Pancreas (tissue), 10 donors: ENCODE measurements at regions not wholly inside any gene's neighbourhood (a gene's known extent, or its start where the extent isn't known, plus 50 kb on each side); places are given as distances from the start of the nearest gene placed in this dataset.

Experiments
- ATAC-seq, 4 donors: fragments of 200-7000 bp; cut with Tn5 transposase; one replicate each; pipeline versions ENCODE4 v1.8.0 to v1.9.1; 2020; ENCODE audit warnings: mild to moderate bottlenecking in 4 of 4, moderate library complexity in 4 of 4
- DNase-seq, 6 donors: peaks; one replicate each; pipeline ENCODE4 v3.0.0-alpha.2; 2020
- FAIRE-seq: peaks from 2 replicates; lab custom pipeline; 2012; peaks lifted over from hg19 to GRCh38; lab: Jason Lieb, UNC
- H3K27ac ChIP-seq, 4 donors: fragments of 200-600 bp; sonication (generic); 1 replicate in 3 of 4; 2 replicates in 1 of 4; pipeline versions ENCODE4 v1.5.0 to v1.8.0; 2020
- H3K27me3 ChIP-seq, 4 donors: fragments of 200-600 bp; one replicate each; pipeline ENCODE4 v1.8.0; 2021
- H3K36me3 ChIP-seq, 3 donors: fragments of 200-600 bp; sonication (generic) in 1 of 3; one replicate each; pipeline versions ENCODE4 v1.5.0 to v1.8.0; 2020 to 2021
- H3K4me1 ChIP-seq, 3 donors: fragments of 200-600 bp; one replicate each; pipeline ENCODE4 v1.8.0; 2021
- H3K4me3 ChIP-seq, 4 donors: fragments of 200-600 bp; sonication (generic) in 2 of 4; one replicate each; pipeline versions ENCODE4 v1.5.0 to v1.8.0; 2020 to 2021
- H3K9me3 ChIP-seq, 4 donors: fragments of 200-600 bp; one replicate each; pipeline ENCODE4 v1.8.0; 2021
- CTCF ChIP-seq, 4 donors: fragments of 200-600 bp; sonication (generic) in 3 of 4; IDR thresholded peaks; one replicate each; pipeline versions ENCODE4 v1.5.0 to v1.8.0; 2021; ENCODE audit warnings: antibody characterized with exemption in 4 of 4
- WGBS, 2 donors: extraction: QIAGEN DNeasy Blood & Tissue Kit; methylation state at CpG; one replicate each; pipeline ENCODE4 v1.1.7; 2013; 5-methylcytosine and 5-hydroxymethylcytosine counted together
- intact Hi-C, 3 donors: fragments of 100-400 bp; cut with DNase I; formaldehyde crosslinking; loops; one replicate each; pipeline versions ENCODE4 v1.11.1 to v1.14.2; 2022
- donor health status: healthy with polysubstance abuse.
- donor health status: DM: no; HTN: no; CAD: no; lungs with moderate emphysema.
- donor health status: DM: no; HTN: no; CAD: no.
- donor health status: control.
- donor health status: control.
- donor health status: Bipolar disorder and iron deficiency.
- donor health status: DM: yes; HTN: yes; CAD: no.
- donor health status: DM: no; HTN: no; CAD: no.
- donor health status: DM: no; HTN: no; CAD: no.
- donor health status: DM: yes; HTN: yes; CAD: no.

DNA sequence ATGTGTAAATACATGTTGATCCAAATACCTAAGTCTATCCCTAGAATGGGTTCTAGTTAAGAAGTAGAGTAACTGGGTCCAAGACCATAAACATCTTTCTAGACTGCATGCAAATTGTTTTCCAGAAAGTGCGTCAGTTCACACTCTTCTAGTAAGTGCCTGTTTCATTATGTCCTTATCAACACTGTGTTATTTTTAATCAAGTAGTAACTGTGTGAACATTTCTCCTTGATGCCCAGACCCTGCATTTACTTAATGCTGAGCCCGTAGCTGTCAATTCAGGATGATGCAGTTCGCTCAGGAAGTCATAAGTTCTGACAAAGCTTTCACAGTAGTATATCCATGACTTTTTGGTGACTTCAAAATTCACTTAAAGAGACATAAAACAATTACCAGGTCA, 374.8 kb downstream of the OTUD1 start:
- DNase-seq (no peak), ATAC-seq (no peak), FAIRE-seq (no peak)
- Histone ChIP-seq H3K27me3 (no peaks in the 10 kb centered on the region), H3K9me3 (no peaks in the 10 kb centered on the region), H3K27ac (no peak overlapping the region), H3K4me3 (no peak overlapping the region), H3K36me3 (no peaks in the 10 kb centered on the region), H3K4me1 (no peaks in the 10 kb centered on the region)
- no peak for TF ChIP-seq CTCF (IDR thresholded peaks at IDR 0.05)
- 82 to 89% methylated on average over 3 of the region's 3 CpGs for WGBS, 2 donors
- intact Hi-C loops: no loop called here

- no peak for TF ChIP-seq CTCF (IDR thresholded peaks at IDR 0.05)
- Histone ChIP-seq H3K27ac (no peak overlapping the region), H3K4me1 (no peaks in the 10 kb centered on the region), H3K27me3 (no peaks in the 10 kb centered on the region), H3K4me3 (no peak overlapping the region), H3K36me3 (no peaks in the 10 kb centered on the region), H3K9me3 (no peaks in the 10 kb centered on the region)
- no peak for DNase-seq
- 73 to 80% methylated on average over 3 of the region's 3 CpGs for WGBS, 2 donors
- no peak for ATAC-seq
- FAIRE-seq: no peak
- intact Hi-C loops: no loop called here
Observed at GRCh38 chr10:23818484-23818883, 379.6 kb downstream of the OTUD1 start.

- intact Hi-C loops: no loop called here
Observed at GRCh38 chr10:23820792-23821191, 381.9 kb downstream of the OTUD1 start.

GRCh38 chr10:23824822-23825221, 384.1 kb upstream of the KIAA1217 start:
- Histone ChIP-seq H3K4me1 (peaks cover 0 to 8% (median 0%) of the 10 kb centered on the region in 3 donors), H3K9me3 (no peaks in the 10 kb centered on the region), H3K36me3 (no peaks in the 10 kb centered on the region), H3K4me3 (no peak overlapping the region), H3K27ac (no peak overlapping the region), H3K27me3 (no peaks in the 10 kb centered on the region)
- DNase-seq: no peak
- no peak for ATAC-seq
- FAIRE-seq: no peak
- intact Hi-C loops: no loop called here
- no peak for TF ChIP-seq CTCF (IDR thresholded peaks at IDR 0.05)
- WGBS, 2 donors: 65 to 68% methylated on average over 4 of the region's 4 CpGs

More at GRCh38 chr10:23820792-23821191, 381.9 kb downstream of the OTUD1 start:
- ATAC-seq (no peak), DNase-seq (no peak), FAIRE-seq (no peak)
- Histone ChIP-seq H3K4me1 (no peaks in the 10 kb centered on the region), H3K4me3 (no peak overlapping the region), H3K27me3 (no peaks in the 10 kb centered on the region), H3K36me3 (no peaks in the 10 kb centered on the region), H3K9me3 (no peaks in the 10 kb centered on the region), H3K27ac (no peak overlapping the region)
- TF ChIP-seq CTCF (IDR thresholded peaks at IDR 0.05): no peak
- WGBS, 2 donors: 72 to 76% methylated on average over 3 of the region's 3 CpGs

GRCh38 chr10:23826421-23826820, 382.5 kb upstream of the KIAA1217 start:
- H3K9me3 ChIP-seq: no peaks in the 10 kb centered on the region
- TF ChIP-seq CTCF (IDR thresholded peaks at IDR 0.05): no peak
- WGBS, 2 donors: 20% methylated on average over 9 of the region's 9 CpGs
- H3K36me3 ChIP-seq: no peaks in the 10 kb centered on the region
- peak in 3 of 4 donors; percentile 50 to 88 (median 79) for ATAC-seq
- DNase-seq: peak in 3 of 6 donors; percentile 15 to 33 (median 30)
- no peak overlapping the region for H3K27ac ChIP-seq
- no peak for FAIRE-seq
- H3K4me3 ChIP-seq: no peak overlapping the region
- peaks cover 0 to 8% (median 0%) of the 10 kb centered on the region in 3 donors for H3K4me1 ChIP-seq
- intact Hi-C loops: no loop called here
- H3K27me3 ChIP-seq: no peaks in the 10 kb centered on the region
